DOHH2 (cell line): ENCODE measurements at regions not wholly inside any gene's neighbourhood (a gene's known extent, or its start where the extent isn't known, plus 50 kb on each side); places are given as distances from the start of the nearest gene placed in this dataset.

ENCODE experiments used
- H3F3A ChIP-seq: fragments of 200-600 bp; sonication (generic), shearing (Covaris generic); 2 replicates; pipeline ENCODE4 v1.6.0; 2016; ENCODE audit warnings: antibody characterized with exemption, mild to moderate bottlenecking; ENCODE audit not compliant: control insufficient read depth, insufficient read depth
- H3K27ac ChIP-seq: fragments of 200-600 bp; sonication (generic); 2 replicates; pipeline ENCODE4 v1.5.1; 2014; ENCODE audit warnings: low read depth, mild to moderate bottlenecking, low read length, moderate library complexity
- H3K27me3 ChIP-seq: fragments of 200-600 bp; sonication (generic); 2 replicates; pipeline ENCODE4 v1.6.1; 2014; ENCODE audit warnings: mild to moderate bottlenecking, low read length, mixed read lengths; ENCODE audit not compliant: control insufficient read depth
- H3K36me3 ChIP-seq: fragments of 200-600 bp; sonication (generic); 2 replicates; pipeline ENCODE4 v1.6.1; 2014; ENCODE audit warnings: mild to moderate bottlenecking, low read length, moderate library complexity, mixed read lengths; ENCODE audit not compliant: control insufficient read depth
- H3K4me1 ChIP-seq: fragments of 200-600 bp; sonication (generic); 2 replicates; pipeline ENCODE4 v1.6.1; 2014; ENCODE audit warnings: mild to moderate bottlenecking, low read length, mixed read lengths; ENCODE audit not compliant: control insufficient read depth
- H3K4me2 ChIP-seq: fragments of 200-600 bp; sonication (generic); 2 replicates; pipeline ENCODE4 v1.6.0; 2014; ENCODE audit warnings: mild to moderate bottlenecking, low read length, moderate library complexity
- H3K4me3 ChIP-seq: fragments of 200-600 bp; sonication (generic); 2 replicates; pipeline ENCODE4 v1.5.1; 2014; ENCODE audit warnings: mild to moderate bottlenecking, low read length, mixed read lengths
- H3K79me2 ChIP-seq: fragments of 200-600 bp; sonication (generic); 2 replicates; pipeline ENCODE4 v1.6.1; 2014; ENCODE audit warnings: mild to moderate bottlenecking, low read length, mixed read lengths; ENCODE audit not compliant: control insufficient read depth
- H3K9me2 ChIP-seq: fragments of 200-600 bp; sonication (generic); replicated peaks from 2 replicates; pipeline ENCODE4 v1.6.1; 2014; ENCODE audit warnings: mild to moderate bottlenecking, low read length, mixed read lengths; ENCODE audit not compliant: control insufficient read depth
- H3K9me3 ChIP-seq: fragments of 200-600 bp; sonication (generic); 2 replicates; pipeline ENCODE4 v1.6.1; 2014; ENCODE audit warnings: antibody characterized with exemption, low read length, mixed read lengths; ENCODE audit not compliant: control insufficient read depth, insufficient read depth
- H4K20me1 ChIP-seq: fragments of 200-600 bp; sonication (generic); 2 replicates; pipeline ENCODE4 v1.6.0; 2014; ENCODE audit warnings: low read depth, mild to moderate bottlenecking, antibody characterized with exemption, low read length, moderate library complexity; ENCODE audit not compliant: control insufficient read depth, insufficient read depth
- EZH2phosphoT487 ChIP-seq: fragments of 200-600 bp; sonication (generic); IDR thresholded peaks from 2 replicates; pipeline ENCODE4 v1.6.1; 2017; ENCODE audit warnings: borderline replicate concordance, mild to moderate bottlenecking, antibody characterized with exemption, low read length, moderate library complexity, mixed read lengths
- TF ChIP-seq, protein P1 (sequence below): fragments of 200-600 bp; sonication (generic); IDR thresholded peaks from one replicate; pipeline ENCODE4 v1.5.1; 2014; ENCODE audit warnings: antibody characterized with exemption, mild to moderate bottlenecking, low read depth, low read length; ENCODE audit not compliant: poor library complexity, severe bottlenecking

- TF ChIP-seq EZH2phosphoT487, result no peak
- TF ChIP-seq, protein P1, sequence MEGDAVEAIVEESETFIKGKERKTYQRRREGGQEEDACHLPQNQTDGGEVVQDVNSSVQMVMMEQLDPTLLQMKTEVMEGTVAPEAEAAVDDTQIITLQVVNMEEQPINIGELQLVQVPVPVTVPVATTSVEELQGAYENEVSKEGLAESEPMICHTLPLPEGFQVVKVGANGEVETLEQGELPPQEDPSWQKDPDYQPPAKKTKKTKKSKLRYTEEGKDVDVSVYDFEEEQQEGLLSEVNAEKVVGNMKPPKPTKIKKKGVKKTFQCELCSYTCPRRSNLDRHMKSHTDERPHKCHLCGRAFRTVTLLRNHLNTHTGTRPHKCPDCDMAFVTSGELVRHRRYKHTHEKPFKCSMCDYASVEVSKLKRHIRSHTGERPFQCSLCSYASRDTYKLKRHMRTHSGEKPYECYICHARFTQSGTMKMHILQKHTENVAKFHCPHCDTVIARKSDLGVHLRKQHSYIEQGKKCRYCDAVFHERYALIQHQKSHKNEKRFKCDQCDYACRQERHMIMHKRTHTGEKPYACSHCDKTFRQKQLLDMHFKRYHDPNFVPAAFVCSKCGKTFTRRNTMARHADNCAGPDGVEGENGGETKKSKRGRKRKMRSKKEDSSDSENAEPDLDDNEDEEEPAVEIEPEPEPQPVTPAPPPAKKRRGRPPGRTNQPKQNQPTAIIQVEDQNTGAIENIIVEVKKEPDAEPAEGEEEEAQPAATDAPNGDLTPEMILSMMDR, result no peak
- Histone ChIP-seq H3K27ac (no peak overlapping the region), H3K9me3 (no peaks in the 10 kb centered on the region), H3K4me1 (no peaks in the 10 kb centered on the region), H3K4me3 (no peak overlapping the region), H3F3A (no peaks in the 10 kb centered on the region), H3K27me3 (peaks cover 20% of the 10 kb centered on the region), H3K4me2 (no peak overlapping the region), H4K20me1 (no peaks in the 10 kb centered on the region), H3K36me3 (no peaks in the 10 kb centered on the region), H3K79me2 (no peaks in the 10 kb centered on the region), H3K9me2 (no peaks in the 10 kb centered on the region)
Measured at GRCh38 chr15:72833561-72833960, 50.0 kb upstream of the ADPGK start.
